AG09319 (cell line): ENCODE measurements at regions not wholly inside any gene's neighbourhood (a gene's known extent, or its start where the extent isn't known, plus 50 kb on each side); places are given as distances from the start of the nearest gene placed in this dataset.

ENCODE experiments used
- DNase-seq: peaks from one replicate; pipeline ENCODE4 v3.0.0-alpha.2; 2010; ENCODE audit warnings: low read depth; ENCODE audit errors: extremely low read depth
- CTCF ChIP-seq: IDR thresholded peaks from 2 replicates; pipeline ENCODE4 v1.5.1; 2011; ENCODE audit warnings: low read depth, mild to moderate bottlenecking, inconsistent platforms, low read length, moderate library complexity

DNA sequence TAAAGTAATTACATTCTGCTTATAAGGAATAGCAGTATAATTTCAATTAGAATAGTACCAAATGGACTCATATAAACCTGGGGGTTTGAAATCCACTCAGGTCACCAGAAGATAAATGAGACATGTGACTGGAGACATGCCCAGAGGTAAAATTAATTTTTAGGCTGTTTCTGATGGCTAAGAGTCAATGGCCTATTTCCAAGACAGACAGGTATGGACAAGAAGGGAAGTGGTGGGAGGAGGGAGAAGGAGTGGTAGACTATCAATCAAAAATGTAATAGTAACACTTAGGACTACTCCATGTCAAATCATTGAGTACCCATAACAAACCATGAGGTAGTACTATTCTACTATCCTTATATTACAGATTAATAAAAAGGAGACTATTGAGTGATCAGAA lies 544.0 kb downstream of the GALC start:
- no peak for DNase-seq
- TF ChIP-seq CTCF, result no peak

DNA sequence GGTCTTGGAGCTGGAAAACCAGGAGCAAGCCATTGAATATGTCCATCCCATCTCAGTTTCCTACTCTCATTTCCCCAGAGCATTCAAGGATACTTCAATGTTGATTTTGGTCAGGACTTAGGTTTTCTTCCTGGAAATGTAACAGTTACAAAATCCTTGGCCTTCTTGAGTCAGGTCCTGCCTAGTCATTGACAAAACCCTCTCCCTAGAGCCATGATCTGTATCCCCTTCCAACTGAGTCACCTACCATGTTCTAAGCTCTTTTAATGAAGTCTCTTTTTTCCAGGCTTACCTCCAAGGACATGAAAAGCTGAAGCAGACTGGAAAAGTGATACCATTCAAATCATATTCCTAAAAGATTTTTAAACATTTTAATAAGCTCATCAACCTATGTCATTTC lies 549.2 kb downstream of the GALC start:
- TF ChIP-seq CTCF, result no peak
- no peak for DNase-seq

GRCh38 chr14:87443039-87443438 lies 549.9 kb downstream of the GALC start:
- no peak for DNase-seq
- TF ChIP-seq CTCF, result no peak

DNA sequence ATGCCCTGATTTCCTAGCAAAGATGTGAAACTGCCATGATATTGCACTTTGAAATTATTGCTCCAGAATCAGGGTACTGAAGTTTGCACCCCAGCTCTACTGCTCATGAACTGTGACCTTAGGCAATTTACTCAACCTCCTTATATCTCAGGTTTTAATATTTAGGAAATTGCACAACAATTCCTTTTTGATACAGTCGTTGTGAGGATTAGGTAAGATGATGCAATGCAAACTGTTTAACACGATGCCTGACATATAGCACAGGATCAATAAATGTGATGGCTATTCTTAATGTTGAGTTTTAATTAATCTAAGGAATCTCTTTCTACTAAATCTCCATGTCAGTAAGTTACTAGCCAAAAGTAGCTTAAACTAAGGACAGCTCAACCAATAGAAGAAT lies 555.8 kb downstream of the GALC start:
- no peak for DNase-seq
- TF ChIP-seq CTCF, result no peak

DNA sequence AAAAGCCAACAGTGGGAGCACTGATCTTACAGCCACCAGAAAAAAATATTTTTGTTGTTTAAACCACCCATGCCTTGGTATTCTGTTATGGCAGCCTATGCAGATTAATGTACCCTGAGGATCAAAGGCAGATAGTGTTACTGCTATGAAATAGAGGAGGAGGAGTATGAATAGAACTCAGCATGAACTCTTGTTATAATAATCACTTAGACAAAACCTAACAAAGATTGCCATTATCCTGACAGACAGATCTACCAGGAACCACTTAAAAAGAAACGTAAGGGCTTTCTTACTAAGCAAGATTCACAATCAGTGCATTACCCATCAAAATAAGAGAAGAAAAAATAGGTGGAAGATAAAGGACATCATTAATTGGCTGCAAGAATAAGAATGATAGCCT lies 558.3 kb downstream of the GALC start:
- no peak for TF ChIP-seq CTCF
- no peak for DNase-seq

DNA sequence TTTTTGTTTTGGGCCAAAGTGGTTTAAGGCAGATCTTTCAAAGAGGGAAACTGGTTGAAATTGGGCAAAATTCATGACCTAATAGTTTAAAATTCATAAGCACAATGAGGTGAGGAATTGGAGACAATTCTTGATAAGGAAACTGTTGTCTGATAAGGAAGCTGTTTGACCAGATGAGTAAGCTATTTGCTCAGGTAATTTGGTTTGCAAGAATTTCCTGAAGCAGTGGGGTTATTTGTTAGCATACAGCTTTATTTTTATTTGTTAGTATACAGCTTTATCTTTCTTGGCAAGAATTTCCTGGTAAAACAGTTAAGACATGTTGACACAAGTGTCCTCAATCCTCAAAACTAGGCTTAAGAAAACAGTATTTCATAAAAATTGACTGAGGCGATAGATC lies 559.0 kb downstream of the GALC start:
- no peak for DNase-seq
- TF ChIP-seq CTCF, result no peak

GRCh38 chr14:87432698-87433097 lies 560.3 kb downstream of the GALC start:
- DNase-seq, result no peak
- no peak for TF ChIP-seq CTCF
